B cell (primary cell): ENCODE measurements at regions not wholly inside any gene's neighbourhood (a gene's known extent, or its start where the extent isn't known, plus 50 kb on each side); places are given as distances from the start of the nearest gene placed in this dataset.
"Not testable (repeated sequence)": the region's sequence is repeated elsewhere in the genome, so short reads cannot be mapped to it uniquely, and the experiment has no call there.

ENCODE experiments used
- ATAC-seq: fragments of 200-7000 bp; cut with Tn5 transposase; one replicate; pipeline ENCODE4 v1.10.0; 2021; ENCODE audit warnings: low read depth, mild to moderate bottlenecking, moderate number of reproducible peaks, moderate library complexity
- CTCF ChIA-PET: fragments of 350-600 bp; sonication (Branson Sonifier 250); formaldehyde crosslinking; loops from one replicate; lab custom pipeline; 2021; ENCODE audit warnings: antibody characterized with exemption, inconsistent platforms; lab: Charles Lee
- POLR2A ChIA-PET: fragments of 350-600 bp; sonication (Branson Sonifier 250); formaldehyde crosslinking; loops from one replicate; lab custom pipeline; 2021; ENCODE audit warnings: antibody characterized with exemption; lab: Charles Lee
- DNase-seq: peaks from one replicate; pipeline ENCODE4 v3.0.0; 2013
- H2AFZ ChIP-seq: 2 replicates; pipeline ENCODE4 v1.6.1; 2012; ENCODE audit warnings: mild to moderate bottlenecking, low read depth, low read length; ENCODE audit not compliant: insufficient read depth, poor library complexity, severe bottlenecking
- H3K27ac ChIP-seq, 2 donors: 1 replicate in 1 of 2; 2 replicates in 1 of 2; pipeline ENCODE4 v1.5.1; 2012 to 2013; ENCODE audit warnings: low read length in 2 of 2, mild to moderate bottlenecking in 2 of 2, moderate library complexity in 1 of 2
- H3K27me3 ChIP-seq, 4 experiments: fragments of 200-600 bp in 1 of 4; sonication (generic) in 1 of 4; replicated peaks in 1 of 4; 1 replicate in 2 of 4; 2 replicates in 2 of 4; pipeline versions ENCODE4 v1.6.1 to v1.7.0; 2013 to 2016; ENCODE audit warnings: low read length in 3 of 4, mild to moderate bottlenecking in 2 of 4, mixed read lengths in 1 of 4, moderate library complexity in 1 of 4; ENCODE audit not compliant: insufficient read depth in 4 of 4, control insufficient read depth in 3 of 4; ENCODE audit errors: control extremely low read depth in 1 of 4
- H3K36me3 ChIP-seq, 2 experiments: replicated peaks in 1 of 2; 1 replicate in 1 of 2; 2 replicates in 1 of 2; pipeline versions ENCODE4 v1.6.1 to v1.7.1; 2013; ENCODE audit warnings: low read length in 1 of 2; ENCODE audit not compliant: insufficient read depth in 2 of 2, control insufficient read depth in 1 of 2; ENCODE audit errors: control extremely low read depth in 1 of 2, extremely low read depth in 1 of 2
- H3K4me1 ChIP-seq, 2 donors: fragments of 200-600 bp in 1 of 2; sonication (generic) in 1 of 2; 1 replicate in 1 of 2; 2 replicates in 1 of 2; pipeline versions ENCODE4 v1.5.1 to v1.6.1; 2013 to 2017; ENCODE audit warnings: low read length in 2 of 2; ENCODE audit not compliant: control insufficient read depth in 2 of 2, insufficient read depth in 2 of 2
- H3K4me2 ChIP-seq: replicated peaks from 2 replicates; pipeline ENCODE3; 2012; ENCODE audit warnings: mild to moderate bottlenecking, low read depth, low read length; ENCODE audit not compliant: poor library complexity, severe bottlenecking
- H3K4me3 ChIP-seq, 5 experiments: fragments of 200-600 bp in 1 of 5; sonication (generic) in 1 of 5; 1 replicate in 3 of 5; 2 replicates in 2 of 5; pipeline versions ENCODE4 v1.5.1 to v1.7.0; 2011 to 2016; ENCODE audit warnings: low read length in 4 of 5, mild to moderate bottlenecking in 4 of 5, low read depth in 2 of 5, control low read depth in 1 of 5, moderate library complexity in 1 of 5; ENCODE audit not compliant: insufficient read depth in 1 of 5; ENCODE audit errors: control extremely low read depth in 1 of 5, extremely low read depth in 1 of 5
- H3K79me2 ChIP-seq: fragments of 200-600 bp; sonication (generic); one replicate; pipeline ENCODE4 v1.6.0; 2016; ENCODE audit warnings: low read length; ENCODE audit not compliant: control insufficient read depth, insufficient read depth
- H3K9ac ChIP-seq: fragments of 200-600 bp; sonication (generic); 2 replicates; pipeline ENCODE4 v1.6.1; 2017; ENCODE audit warnings: mild to moderate bottlenecking, low read length, moderate library complexity
- H3K9me3 ChIP-seq, 3 donors: one replicate each; pipeline versions ENCODE4 v1.6.1 to v1.7.1; 2013; ENCODE audit warnings: low read length in 2 of 3; ENCODE audit not compliant: control insufficient read depth in 2 of 3, insufficient read depth in 1 of 3; ENCODE audit errors: control extremely low read depth in 1 of 3
- H4K20me1 ChIP-seq: 2 replicates; pipeline ENCODE4 v1.6.0; 2012; ENCODE audit warnings: mild to moderate bottlenecking, low read length; ENCODE audit not compliant: insufficient read depth, control insufficient read depth, poor library complexity, severe bottlenecking
- H3K27ac Mint-ChIP-seq: one replicate; pipeline ENCODE4 v1.8.0; 2021; ENCODE audit warnings: mixed read lengths
- H3K27me3 Mint-ChIP-seq: one replicate; pipeline ENCODE4 v1.8.0; 2021; ENCODE audit warnings: mixed read lengths
- H3K4me1 Mint-ChIP-seq: one replicate; pipeline ENCODE4 v1.8.0; 2021; ENCODE audit warnings: mixed read lengths
- H3K4me3 Mint-ChIP-seq: one replicate; pipeline ENCODE4 v1.8.0; 2021; ENCODE audit warnings: mixed read lengths
- H3K9me3 Mint-ChIP-seq: one replicate; pipeline ENCODE4 v1.8.0; 2022; ENCODE audit warnings: mixed read lengths; ENCODE audit not compliant: insufficient read depth
- EZH2 ChIP-seq: IDR thresholded peaks from 2 replicates; pipeline ENCODE4 v1.6.1; 2012; ENCODE audit warnings: borderline replicate concordance, low read depth, mild to moderate bottlenecking, moderate library complexity, low read length; ENCODE audit not compliant: insufficient read depth, poor library complexity, severe bottlenecking
- WGBS: methylation state at CpG from one replicate; pipeline ENCODE4 v1.1.5; 2013; ENCODE audit warnings: missing lambda C conversion rate; ENCODE audit not compliant: insufficient coverage; 5-methylcytosine and 5-hydroxymethylcytosine counted together
- intact Hi-C: fragments of 100-400 bp; cut with micrococcal nuclease; formaldehyde crosslinking; loops from one replicate; pipeline ENCODE4 v1.10.0; 2022
- TF ChIP-seq, protein P1 (sequence below): fragments of 200-600 bp; IDR thresholded peaks from one replicate; pipeline ENCODE4 v1.8.0; 2022; ENCODE audit warnings: antibody characterized with exemption, mild to moderate bottlenecking

DNA sequence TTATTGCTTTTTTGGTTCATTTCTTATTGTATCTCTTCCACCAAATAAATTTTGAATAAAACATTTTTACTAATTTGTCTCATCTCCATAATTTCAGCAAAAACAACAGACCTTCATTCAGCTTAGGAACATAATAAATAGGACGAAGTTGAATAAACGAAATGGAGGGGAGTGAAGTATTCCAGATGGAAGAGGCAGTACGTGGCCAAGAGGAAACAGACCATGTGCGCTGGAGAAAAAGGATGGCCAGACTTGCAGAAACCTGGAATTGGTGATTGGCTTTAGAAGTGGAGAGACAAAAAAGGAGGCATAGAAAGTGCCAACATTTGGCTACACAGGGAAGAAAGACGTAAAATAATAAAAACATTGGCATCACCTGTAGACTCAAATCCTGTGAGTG lies 113.5 kb downstream of the USP22 start:
- Histone ChIP-seq H3K79me2 (no peaks in the 10 kb centered on the region), H3K9ac (no peak overlapping the region), H3K9me3 (no peaks in the 10 kb centered on the region), H3K27me3 (peaks cover 0 to 4% (median 0%) of the 10 kb centered on the region in 4 experiments), H3K36me3 (no peaks in the 10 kb centered on the region), H2AFZ (no peak overlapping the region), H3K4me2 (no peak overlapping the region), H3K4me3 (no peak overlapping the region), H3K27ac (no peak overlapping the region), H3K4me1 (no peaks in the 10 kb centered on the region), H4K20me1 (no peaks in the 10 kb centered on the region)
- no peak for DNase-seq
- H3K4me1 Mint-ChIP-seq: peaks cover 6% of the 10 kb centered on the region
- WGBS: 97% methylated on average over 3 of the region's 5 CpGs
- no peak overlapping the region for H3K27ac Mint-ChIP-seq
- no peak for TF ChIP-seq EZH2
- ChIA-PET CTCF (no interaction called here), POLR2A (no interaction called here)
- no peak overlapping the region for H3K4me3 Mint-ChIP-seq
- H3K27me3 Mint-ChIP-seq: peaks cover 3% of the 10 kb centered on the region
- intact Hi-C loops: no loop called here
- ATAC-seq: no peak
- no peaks in the 10 kb centered on the region for H3K9me3 Mint-ChIP-seq

GRCh38 chr17:20930081-20930760 lies 112.6 kb downstream of the USP22 start:
- Mint-ChIP-seq H3K4me3 (no peak overlapping the region), H3K9me3 (no peaks in the 10 kb centered on the region), H3K4me1 (peaks cover 6% of the 10 kb centered on the region), H3K27ac (no peak overlapping the region), H3K27me3 (no peaks in the 10 kb centered on the region)
- peaks cover 0 to 4% (median 0%) of the 10 kb centered on the region in 4 experiments for H3K27me3 ChIP-seq
- H3K4me3 ChIP-seq: no peak overlapping the region
- no peaks in the 10 kb centered on the region for H4K20me1 ChIP-seq
- intact Hi-C loops: no loop called here
- no peaks in the 10 kb centered on the region for H3K4me1 ChIP-seq
- no peaks in the 10 kb centered on the region for H3K9me3 ChIP-seq
- TF ChIP-seq, protein P1, sequence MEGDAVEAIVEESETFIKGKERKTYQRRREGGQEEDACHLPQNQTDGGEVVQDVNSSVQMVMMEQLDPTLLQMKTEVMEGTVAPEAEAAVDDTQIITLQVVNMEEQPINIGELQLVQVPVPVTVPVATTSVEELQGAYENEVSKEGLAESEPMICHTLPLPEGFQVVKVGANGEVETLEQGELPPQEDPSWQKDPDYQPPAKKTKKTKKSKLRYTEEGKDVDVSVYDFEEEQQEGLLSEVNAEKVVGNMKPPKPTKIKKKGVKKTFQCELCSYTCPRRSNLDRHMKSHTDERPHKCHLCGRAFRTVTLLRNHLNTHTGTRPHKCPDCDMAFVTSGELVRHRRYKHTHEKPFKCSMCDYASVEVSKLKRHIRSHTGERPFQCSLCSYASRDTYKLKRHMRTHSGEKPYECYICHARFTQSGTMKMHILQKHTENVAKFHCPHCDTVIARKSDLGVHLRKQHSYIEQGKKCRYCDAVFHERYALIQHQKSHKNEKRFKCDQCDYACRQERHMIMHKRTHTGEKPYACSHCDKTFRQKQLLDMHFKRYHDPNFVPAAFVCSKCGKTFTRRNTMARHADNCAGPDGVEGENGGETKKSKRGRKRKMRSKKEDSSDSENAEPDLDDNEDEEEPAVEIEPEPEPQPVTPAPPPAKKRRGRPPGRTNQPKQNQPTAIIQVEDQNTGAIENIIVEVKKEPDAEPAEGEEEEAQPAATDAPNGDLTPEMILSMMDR: no peak
- TF ChIP-seq EZH2: no peak
- no peak overlapping the region for H3K9ac ChIP-seq
- ATAC-seq (no peak), DNase-seq (no peak)
- no peak overlapping the region for H3K27ac ChIP-seq
- H3K4me2 ChIP-seq: no peak overlapping the region
- H2AFZ ChIP-seq: no peak overlapping the region
- no peaks in the 10 kb centered on the region for H3K79me2 ChIP-seq
- CTCF ChIA-PET: no interaction called here
- no peaks in the 10 kb centered on the region for H3K36me3 ChIP-seq
- WGBS: no CpG with 5 or more reads among the region's 5 CpGs
- POLR2A ChIA-PET: no interaction called here

DNA sequence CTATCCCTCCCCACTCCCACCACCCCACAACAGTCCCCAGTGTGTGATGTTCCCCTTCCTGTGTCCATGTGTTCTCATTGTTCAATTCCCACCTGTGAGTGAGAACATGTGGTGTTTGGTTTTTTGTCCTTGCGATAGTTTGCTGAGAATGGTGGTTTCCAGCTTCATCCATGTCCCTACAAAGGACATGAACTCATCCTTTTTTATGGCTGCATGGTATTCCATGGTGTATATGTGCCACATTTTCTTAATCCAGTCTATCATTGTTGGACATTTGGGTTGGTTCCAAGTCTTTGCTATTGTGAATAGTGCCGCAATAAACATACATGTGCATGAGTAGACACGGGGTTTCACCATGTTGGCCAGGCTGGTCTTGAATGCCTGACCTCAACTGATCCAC lies 109.8 kb downstream of the USP22 start:
- CTCF ChIA-PET, ATAC-seq: not testable (repeated sequence)

More for the DNA sequence above, 109.8 kb downstream of the USP22 start:
- H3K27me3 Mint-ChIP-seq, H3K4me3 ChIP-seq, H3K4me3 Mint-ChIP-seq, H3K27ac ChIP-seq, DNase-seq, POLR2A ChIA-PET, H3K9me3 Mint-ChIP-seq, H3K27ac Mint-ChIP-seq, H2AFZ ChIP-seq, H3K27me3 ChIP-seq, H3K36me3 ChIP-seq, H3K79me2 ChIP-seq, H3K9me3 ChIP-seq, H3K4me2 ChIP-seq, H4K20me1 ChIP-seq, H3K9ac ChIP-seq, H3K4me1 Mint-ChIP-seq, intact Hi-C loops, H3K4me1 ChIP-seq: not testable (repeated sequence)
- no CpG with 5 or more reads among the region's 3 CpGs for WGBS
